ENCODE measurements at regions not wholly inside any gene's neighbourhood (a gene's known extent, or its start where the extent isn't known, plus 50 kb on each side); places are given as distances from the start of the nearest gene placed in this dataset.

GRCh38 chr17:64774888-64775540 is 112.9 kb upstream of the SMURF2 start:
- Histone ChIP-seq H3K27ac (ENCODE audit: extremely low read depth, low read depth, low read length) (no peak overlapping the region), H3K9me3 (ENCODE audit: control insufficient read depth, insufficient read depth, low read depth, low read length) (no peaks in the 10 kb centered on the region), H3K4me3 (ENCODE audit: low read depth, low read length) (no peak overlapping the region), H3K4me1 (ENCODE audit: control insufficient read depth, insufficient read depth, low read length) (no peaks in the 10 kb centered on the region; the same call in 1 of the 2 replicates), H3K36me3 (ENCODE audit: control insufficient read depth in 2 of 2, insufficient read depth in 1 of 2, low read length in 2 of 2) (peaks cover 0 to 9% of the 10 kb centered on the region in 2 experiments; a peak in 1 of 3 replicates)
- no peak for TF ChIP-seq ZNF112 (tag by site-specific recombination; IDR thresholded peaks at IDR 0.05)
- TF ChIP-seq ZBTB7A (tag by site-specific recombination; IDR thresholded peaks at IDR 0.05; ENCODE audit: low read depth), result no peak
- TF ChIP-seq ZNF175 (tag by site-specific recombination; IDR thresholded peaks at IDR 0.05), result no peak
- no peak for TF ChIP-seq ZNF214 (tag by site-specific recombination; IDR thresholded peaks at IDR 0.05; ENCODE audit: borderline replicate concordance)
- no peak for TF ChIP-seq ZNF394 (tag by site-specific recombination; IDR thresholded peaks at IDR 0.05; ENCODE audit: borderline replicate concordance)
- TF ChIP-seq ZFP37 (tag by site-specific recombination; IDR thresholded peaks at IDR 0.05), result no peak
- TF ChIP-seq ZNF184 (tag by site-specific recombination; IDR thresholded peaks at IDR 0.05), result no peak
- TF ChIP-seq ZNF707 (tag by site-specific recombination; IDR thresholded peaks at IDR 0.05), result no peak
- no peak for TF ChIP-seq ZSCAN18 (tag by site-specific recombination; IDR thresholded peaks at IDR 0.05)
- CTCF ChIA-PET, result interaction anchor here (0.5 to 2.5 kb wide), 8 partner anchors 11 to 468 kb away, joined by 3 to 10 read pairs (median 5); no protein-coding TSS in a partner anchor
- POLR2A ChIA-PET, result interaction anchor here (1.3 kb wide), 1 partner anchor 270 kb away, joined by 4 read pairs; no protein-coding TSS in a partner anchor

DNA sequence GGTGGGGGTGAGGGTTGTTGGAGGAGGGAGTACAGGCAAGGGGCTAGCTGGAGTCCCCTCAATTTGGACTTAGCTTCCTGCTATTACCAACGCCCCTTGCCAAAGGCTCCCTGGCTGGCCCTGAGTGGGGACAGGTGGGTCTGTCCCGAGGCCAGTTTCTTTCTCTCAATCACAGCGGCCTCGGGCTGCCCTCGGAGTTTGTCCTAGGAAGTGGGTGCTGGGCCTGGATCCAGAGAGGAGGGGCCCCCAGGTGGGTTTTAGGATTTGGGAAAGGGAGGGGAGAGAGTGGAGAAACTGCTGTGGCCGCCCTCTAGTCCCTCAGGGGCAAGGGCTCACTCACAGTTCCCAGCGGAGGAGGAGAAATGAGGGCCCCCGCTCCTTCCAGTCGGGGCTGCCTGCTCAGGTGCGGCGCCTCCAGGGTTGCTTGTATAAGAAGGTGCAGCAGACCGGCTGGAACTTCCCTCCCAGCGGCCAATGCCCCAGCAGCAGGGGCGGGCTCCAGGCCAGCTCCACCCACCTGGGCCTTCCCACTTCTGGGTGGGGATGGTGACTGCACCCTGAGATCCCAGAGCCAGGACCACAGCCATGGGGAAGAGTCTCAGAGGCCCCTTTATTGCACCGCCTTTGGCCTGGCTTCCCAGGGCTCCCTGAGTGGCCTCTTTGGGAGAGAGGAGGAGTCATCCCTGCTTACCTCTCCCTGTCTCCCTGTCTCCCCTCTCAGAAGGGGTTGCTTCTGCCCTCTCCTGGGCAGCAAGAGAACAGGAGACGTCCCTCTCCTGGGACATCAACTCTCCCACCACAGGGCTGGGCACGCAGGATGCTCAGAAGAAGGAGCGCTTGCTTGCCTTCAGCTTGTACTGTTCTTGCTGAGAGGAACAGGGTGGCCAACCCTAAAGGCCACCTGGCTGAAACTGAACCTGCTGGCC is 112.0 kb upstream of the SMURF2 start:
- ChIA-PET CTCF (interaction anchor here (0.6 to 2.5 kb wide), 13 partner anchors 11 to 468 kb away, joined by 3 to 10 read pairs (median 3); no protein-coding TSS in a partner anchor), POLR2A (interaction anchor here (1.3 kb wide), 1 partner anchor 269 kb away, joined by 4 read pairs; no protein-coding TSS in a partner anchor)
- Histone ChIP-seq H3K4me1 (ENCODE audit: control insufficient read depth, insufficient read depth, low read length) (no peaks in the 10 kb centered on the region; the same call in 1 of the 2 replicates), H3K36me3 (ENCODE audit: control insufficient read depth in 2 of 2, insufficient read depth in 1 of 2, low read length in 2 of 2) (peaks cover 0 to 8% of the 10 kb centered on the region in 2 experiments; a peak in 1 of 3 replicates), H3K9me3 (ENCODE audit: control insufficient read depth, insufficient read depth, low read depth, low read length) (no peaks in the 10 kb centered on the region), H3K4me3 (ENCODE audit: low read depth, low read length) (peak overlapping the region; percentile 1), H3K27ac (ENCODE audit: extremely low read depth, low read depth, low read length) (no peak overlapping the region)
- TF ChIP-seq ZNF654 (tag by site-specific recombination; IDR thresholded peaks at IDR 0.05; ENCODE audit: low read depth) (peak; percentile 35; the same call in 1 of the 2 replicates), PRDM10 (tag by site-specific recombination; IDR thresholded peaks at IDR 0.05) (peak; percentile 97), ZNF214 (tag by site-specific recombination; IDR thresholded peaks at IDR 0.05; ENCODE audit: borderline replicate concordance) (no peak), ZXDB (tag by site-specific recombination; IDR thresholded peaks at IDR 0.05) (0 out of 2 replicates have a peak, but pooled peaks have one; percentile 31), SP2 (tag by site-specific recombination; IDR thresholded peaks at IDR 0.05) (peak; percentile 65), PBX3 (CRISPR knock-in tag; IDR thresholded peaks at IDR 0.05) (no peak), ZBTB17 (tag by site-specific recombination; IDR thresholded peaks at IDR 0.05) (peak; percentile 58), GLIS1 (tag by site-specific recombination; IDR thresholded peaks at IDR 0.05) (0 out of 2 replicates have a peak, but pooled peaks have one; percentile 21), ZNF18 (tag by site-specific recombination; IDR thresholded peaks at IDR 0.05) (no peak), ZNF398 (tag by site-specific recombination; IDR thresholded peaks at IDR 0.05) (peak; percentile 21; the same call in 1 of the 2 replicates)
